Glomerular endothelial cell (primary cell): ENCODE measurements at regions not wholly inside any gene's neighbourhood (a gene's known extent, or its start where the extent isn't known, plus 50 kb on each side); places are given as distances from the start of the nearest gene placed in this dataset.

Experiments
- DNase-seq: peaks from one replicate; pipeline ENCODE4 v3.0.0-alpha.2; 2011; ENCODE audit warnings: low read depth, low spot score; ENCODE audit errors: extremely low read depth

- DNase-seq, result no peak
Observed at GRCh38 chr13:34757441-34757840, 184.6 kb upstream of the NBEA start.

DNA sequence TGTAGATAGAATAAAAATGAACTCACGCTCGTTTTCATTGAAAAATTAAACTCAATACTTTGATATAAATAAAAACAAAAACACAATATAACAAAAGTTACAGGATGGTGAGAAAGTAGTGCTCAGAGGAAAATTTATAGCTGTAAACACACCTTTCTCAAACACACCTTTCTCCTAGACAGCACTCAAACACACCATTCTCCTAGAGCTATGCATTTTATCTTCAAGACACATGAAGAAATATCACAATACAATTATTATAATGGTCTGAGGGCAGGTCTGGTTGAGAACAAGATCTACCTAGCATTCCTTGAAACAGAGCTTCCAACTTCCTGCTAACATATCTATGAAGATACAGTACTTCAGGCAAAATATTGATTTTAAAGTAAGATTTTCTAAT lies 183.4 kb upstream of the NBEA start:
- DNase-seq, result no peak

- DNase-seq, result no peak
Observed at GRCh38 chr13:34762312-34762711, 179.8 kb upstream of the NBEA start.

DNA sequence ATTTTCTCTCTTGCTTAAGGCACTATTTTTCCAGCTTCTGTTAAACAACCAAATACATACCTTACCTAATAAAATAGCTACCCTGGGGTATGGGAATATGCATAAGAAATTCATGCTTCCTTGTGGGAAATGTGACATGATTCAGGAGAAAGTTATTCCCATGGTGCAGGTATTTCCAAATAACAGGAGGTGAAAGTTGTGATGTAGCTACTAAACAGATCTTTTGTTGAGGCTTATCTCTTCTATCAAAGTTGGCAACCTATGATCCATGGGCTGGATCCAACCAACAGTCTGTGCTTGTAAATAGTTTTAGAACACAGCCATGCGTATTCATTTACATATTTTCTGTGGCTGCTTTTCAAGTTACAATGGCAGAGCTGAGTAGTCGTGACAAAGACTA lies 177.8 kb upstream of the NBEA start:
- no peak for DNase-seq

DNA sequence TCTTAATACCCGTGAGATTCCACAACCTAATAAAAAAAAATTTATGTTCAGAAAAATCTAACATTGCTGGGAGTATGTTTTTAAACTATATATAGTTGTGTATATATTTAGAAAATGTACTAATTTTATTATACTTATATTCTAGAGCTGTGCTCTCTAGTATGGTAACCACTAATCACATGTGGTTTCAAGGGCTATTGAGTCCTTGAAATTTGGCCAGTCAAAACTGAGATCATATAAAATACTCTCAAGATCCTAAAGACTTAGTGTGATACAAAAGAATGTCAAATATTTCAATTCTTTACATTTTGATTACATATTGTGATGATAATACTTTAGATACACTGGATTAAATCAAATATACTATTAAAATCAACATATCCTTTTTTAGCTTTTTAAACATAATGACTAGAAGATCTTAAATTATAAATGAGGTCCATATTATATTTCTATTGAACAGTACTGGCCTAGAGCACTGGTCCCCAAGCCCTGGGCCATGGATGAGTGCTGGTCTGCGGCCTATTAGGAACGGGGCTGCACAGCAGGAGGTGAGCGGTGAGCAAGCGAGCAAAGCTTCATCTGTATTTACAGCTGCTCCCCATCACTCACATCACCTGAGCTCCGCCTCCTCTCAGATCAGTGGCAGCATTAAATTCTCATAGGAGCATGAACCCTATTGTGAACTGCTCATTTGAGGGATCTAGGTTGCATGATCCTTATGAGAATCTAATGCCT lies 176.5 kb upstream of the NBEA start:
- DNase-seq, result no peak

GRCh38 chr13:34767778-34768177 lies 174.3 kb upstream of the NBEA start:
- no peak for DNase-seq

- no peak for DNase-seq
Observed at GRCh38 chr13:34772206-34772605, 169.9 kb upstream of the NBEA start.

DNA sequence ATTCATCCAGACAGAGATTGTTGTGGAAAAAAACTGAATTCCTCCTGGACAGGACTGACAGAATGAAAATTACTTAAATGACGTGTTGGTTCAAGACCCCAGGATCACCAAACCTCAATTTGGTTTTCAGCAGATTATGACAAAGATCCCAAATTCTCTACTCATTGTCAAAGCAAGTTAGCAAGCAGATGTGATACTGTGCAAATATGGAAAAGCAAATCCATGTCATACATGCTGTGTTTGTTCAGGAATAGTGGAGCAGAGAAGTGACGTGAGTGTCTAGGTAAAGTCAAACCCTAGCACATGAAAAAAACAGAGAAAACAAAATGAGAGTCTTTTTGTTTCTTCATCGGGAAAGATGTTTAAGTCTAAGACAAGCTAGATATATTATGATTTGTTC lies 169.2 kb upstream of the NBEA start:
- no peak for DNase-seq

DNA sequence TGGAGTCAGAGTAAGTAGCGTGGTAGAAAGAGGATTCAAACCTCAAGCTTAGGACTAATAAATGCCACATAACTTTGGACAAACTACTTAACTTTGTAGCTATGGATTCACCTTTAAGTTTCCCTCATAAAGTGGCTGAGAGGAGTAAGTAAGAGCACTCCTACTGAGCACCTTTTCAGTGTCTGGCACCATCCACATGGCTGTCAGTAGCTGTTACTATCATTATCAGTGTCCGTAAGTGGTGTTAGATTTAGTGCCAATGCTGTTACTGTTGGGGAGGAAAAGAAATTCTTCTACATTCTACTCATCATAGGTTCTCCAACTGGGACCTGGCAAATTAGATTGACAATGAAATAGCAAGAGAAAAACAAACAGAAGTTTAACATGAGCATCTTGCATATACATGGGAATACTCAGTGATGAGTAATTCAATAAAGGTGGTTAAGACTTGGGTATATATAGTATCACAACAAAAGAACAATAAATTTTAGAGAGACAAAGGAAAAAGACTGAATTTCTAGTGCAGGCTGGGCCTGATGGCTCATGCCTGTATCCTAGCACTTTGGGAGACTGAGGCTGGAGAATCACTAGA lies 165.6 kb upstream of the NBEA start:
- DNase-seq, result no peak

DNA sequence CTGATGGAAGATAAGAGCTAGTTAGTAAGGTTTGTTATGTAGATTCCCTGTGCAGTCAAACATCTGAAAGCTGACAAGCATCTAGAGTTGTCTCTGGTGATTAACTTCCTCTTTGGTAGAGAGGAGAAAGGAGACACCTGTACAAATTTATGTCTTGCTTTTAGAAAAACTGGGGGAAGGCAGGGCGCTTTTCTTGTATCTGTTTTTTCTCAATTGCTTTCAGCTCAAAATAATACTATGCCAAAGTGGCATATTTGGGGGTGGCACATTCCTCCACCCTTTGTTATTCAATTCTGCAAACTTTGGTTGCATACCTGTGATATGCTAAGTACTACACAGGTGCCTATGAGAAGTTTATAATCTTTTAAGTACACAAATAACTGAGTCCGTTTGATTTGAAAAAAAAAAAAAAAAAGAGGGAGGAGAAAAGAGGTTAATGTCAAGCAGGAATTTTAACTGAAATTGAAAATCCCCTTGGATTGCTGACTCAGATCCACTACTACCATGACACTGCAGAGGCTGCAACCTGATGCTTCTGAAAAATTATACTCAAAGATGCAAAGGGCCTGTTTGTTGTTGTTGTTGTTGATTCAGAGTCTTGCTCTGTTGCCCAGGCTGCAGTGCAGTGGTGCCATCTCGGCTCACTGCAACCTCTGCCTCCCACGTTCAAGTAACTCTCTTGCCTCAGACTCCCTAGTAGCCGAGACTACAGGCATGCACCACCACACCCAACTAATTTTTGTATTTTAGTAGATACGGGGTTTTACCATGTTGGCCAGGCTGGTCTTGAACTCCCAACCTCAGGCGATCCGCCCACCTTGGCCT lies 164.8 kb upstream of the NBEA start:
- DNase-seq, result no peak

DNA sequence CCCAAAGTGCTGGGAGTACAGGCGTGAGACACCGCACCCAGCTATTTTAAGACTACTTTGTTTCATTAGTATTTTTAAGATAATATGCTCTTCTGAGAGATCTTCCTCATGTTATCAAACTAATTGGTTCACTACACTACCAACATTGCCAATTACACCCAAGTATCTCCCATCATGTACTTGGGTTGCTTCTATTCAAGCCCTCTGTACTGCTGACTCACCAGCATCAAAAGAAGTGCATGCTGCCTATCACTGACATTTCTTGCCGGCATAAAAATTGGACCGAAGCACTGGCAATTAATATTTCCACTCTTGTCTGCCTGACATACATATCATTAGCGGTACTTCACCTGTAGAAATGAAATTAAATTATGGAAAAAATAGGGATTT lies 164.2 kb upstream of the NBEA start:
- DNase-seq, result no peak

DNA sequence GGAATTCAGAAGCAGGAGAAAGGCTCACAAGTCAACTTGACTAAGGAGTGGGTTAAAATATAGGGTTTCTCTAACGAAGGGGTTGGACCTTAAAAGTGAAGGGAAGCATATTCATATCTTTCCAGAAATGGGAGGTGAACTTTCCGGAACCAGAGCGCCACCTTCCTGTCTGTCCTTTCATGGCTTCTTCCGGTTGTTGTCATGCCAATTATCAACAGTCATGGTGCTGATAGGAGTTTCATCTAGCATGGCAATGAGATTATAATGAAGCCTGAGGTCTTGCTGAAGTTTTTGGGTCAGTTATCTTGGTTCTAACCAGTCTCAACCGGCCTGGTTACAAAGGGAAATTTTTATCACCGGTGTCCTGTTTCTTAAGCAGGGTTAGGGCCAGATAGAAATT lies 162.9 kb upstream of the NBEA start:
- DNase-seq, result no peak

- no peak for DNase-seq
Observed at GRCh38 chr13:34793301-34793700, 148.8 kb upstream of the NBEA start.

- no peak for DNase-seq
Observed at GRCh38 chr13:34803756-34804155, 138.3 kb upstream of the NBEA start.

DNA sequence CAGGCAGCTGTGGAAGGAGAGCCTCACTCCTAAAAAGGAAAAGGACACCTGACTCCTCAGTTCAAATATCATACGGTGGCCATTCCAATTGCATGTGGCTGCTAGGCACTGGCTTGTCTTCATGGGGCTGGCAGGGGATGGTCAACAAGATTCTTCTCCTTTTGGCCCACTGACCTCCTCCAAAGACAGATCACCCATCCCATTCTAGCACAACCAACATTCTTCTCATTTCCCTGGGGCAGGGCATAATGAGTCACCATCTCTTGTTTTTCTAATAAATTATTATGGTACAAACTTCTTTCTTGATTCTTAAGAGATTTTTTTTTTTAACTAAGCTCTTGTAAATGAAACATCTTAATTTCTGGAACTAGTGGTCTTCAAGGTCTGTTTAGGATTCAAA lies 136.7 kb upstream of the NBEA start:
- no peak for DNase-seq

DNA sequence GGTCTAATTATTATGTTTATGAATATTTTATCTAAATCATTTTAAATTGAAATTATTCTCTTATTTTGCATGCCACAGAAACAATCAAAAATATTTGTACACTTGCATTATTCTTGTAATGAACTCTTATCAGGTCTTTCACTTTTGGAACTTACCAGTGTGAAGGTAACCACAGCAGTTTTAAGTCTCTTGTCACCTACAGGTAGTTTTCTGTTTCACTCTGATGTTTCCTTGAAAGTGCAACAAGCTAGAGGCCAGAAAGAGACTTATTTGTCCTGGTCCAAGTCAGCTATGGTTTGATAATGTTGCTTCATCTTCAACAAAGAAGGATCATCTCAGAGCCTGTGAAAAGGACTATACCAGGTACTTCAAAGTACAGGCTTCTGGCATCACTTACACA lies 133.4 kb upstream of the NBEA start:
- DNase-seq, result no peak

DNA sequence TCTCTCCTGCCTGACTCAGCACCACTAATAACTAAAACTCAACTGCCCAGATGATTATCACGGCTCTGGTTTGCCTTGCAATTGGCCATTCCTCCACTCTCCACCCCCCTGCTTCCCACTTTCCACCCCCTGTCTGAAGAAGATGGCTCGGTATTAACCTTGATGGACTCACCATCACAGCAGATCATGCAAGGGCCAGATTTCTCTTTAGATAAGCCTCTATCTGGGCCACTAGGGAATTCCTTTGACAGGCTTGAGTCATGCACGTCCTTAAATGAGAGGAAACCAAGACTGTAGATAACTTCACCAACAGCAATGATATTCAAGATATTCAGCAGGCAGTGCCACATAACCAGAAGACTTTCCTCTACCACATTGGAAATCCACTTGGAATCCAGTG lies 131.1 kb upstream of the NBEA start:
- DNase-seq, result no peak

DNA sequence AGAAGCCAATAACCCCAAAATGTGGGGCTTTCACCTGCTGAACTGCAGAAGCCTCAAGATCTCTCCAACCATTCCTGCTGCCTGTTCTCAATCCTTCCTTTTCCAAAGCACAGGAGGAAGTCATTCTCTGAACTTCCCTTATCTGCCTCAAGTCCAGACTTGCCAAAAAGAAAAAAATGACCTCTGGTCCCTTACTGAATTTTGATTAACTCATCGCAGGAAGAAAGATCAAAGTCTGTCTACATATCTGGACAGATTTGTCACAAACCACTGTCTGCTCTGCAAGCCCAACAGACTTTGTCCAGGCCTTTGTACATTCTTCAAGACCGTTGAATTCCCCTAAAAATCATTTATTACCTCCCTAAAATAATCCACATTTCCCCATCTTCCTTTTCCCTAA lies 126.5 kb upstream of the NBEA start:
- DNase-seq, result no peak

- DNase-seq, result no peak
Observed at GRCh38 chr13:34816245-34816884, 125.7 kb upstream of the NBEA start.

GRCh38 chr13:34816908-34817665 lies 125.0 kb upstream of the NBEA start:
- no peak for DNase-seq

GRCh38 chr13:34822650-34823049 lies 119.4 kb upstream of the NBEA start:
- no peak for DNase-seq
